ENCODE measurements at regions not wholly inside any gene's neighbourhood (a gene's known extent, or its start where the extent isn't known, plus 50 kb on each side); places are given as distances from the start of the nearest gene placed in this dataset.

GRCh38 chr5:106574820-106575219 is 1095.9 kb downstream of the EFNA5 start:
- no peak overlapping the region for H3K27ac ChIP-seq (ENCODE audit: low read length)
- H3K27me3 ChIP-seq (ENCODE audit: control insufficient read depth, insufficient read depth, low read length) = no peaks in the 10 kb centered on the region
- no peaks in the 10 kb centered on the region for H3K4me1 ChIP-seq (ENCODE audit: control insufficient read depth, insufficient read depth, low read length)
- H3K9me3 ChIP-seq (replicated peaks; ENCODE audit: control insufficient read depth, low read depth, low read length) = no peaks in the 10 kb centered on the region
- no peak for DNase-seq
- H3K4me3 ChIP-seq (ENCODE audit: low read length) = no peak overlapping the region
- H3K36me3 ChIP-seq (ENCODE audit: control insufficient read depth, insufficient read depth, low read length) = no peaks in the 10 kb centered on the region
- WGBS (ENCODE audit: insufficient coverage) = no CpG with 5 or more reads among the region's 8 CpGs

DNA sequence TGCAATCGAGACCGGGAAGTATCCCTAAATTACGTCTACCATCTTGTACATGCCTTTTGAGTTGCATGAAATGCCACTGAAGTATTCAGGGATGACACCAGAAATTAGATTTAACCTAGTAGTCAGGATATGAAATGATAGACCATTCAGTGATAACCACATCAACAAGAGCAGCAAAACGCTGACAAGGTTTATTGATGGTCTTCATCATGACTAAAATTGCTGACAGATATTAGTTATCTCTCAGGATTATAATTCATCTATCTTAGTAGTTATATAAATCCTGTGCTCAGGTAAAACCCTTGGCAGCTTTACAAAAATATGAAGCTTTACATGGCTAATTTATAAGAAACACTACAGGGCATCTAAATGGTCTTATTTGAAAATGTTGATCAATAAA is 1104.7 kb downstream of the EFNA5 start:
- no peaks in the 10 kb centered on the region for H3K9me3 ChIP-seq (replicated peaks; ENCODE audit: control insufficient read depth, low read depth, low read length)
- no CpG with 5 or more reads among the region's 4 CpGs for WGBS (ENCODE audit: insufficient coverage)
- no peak for DNase-seq

DNA sequence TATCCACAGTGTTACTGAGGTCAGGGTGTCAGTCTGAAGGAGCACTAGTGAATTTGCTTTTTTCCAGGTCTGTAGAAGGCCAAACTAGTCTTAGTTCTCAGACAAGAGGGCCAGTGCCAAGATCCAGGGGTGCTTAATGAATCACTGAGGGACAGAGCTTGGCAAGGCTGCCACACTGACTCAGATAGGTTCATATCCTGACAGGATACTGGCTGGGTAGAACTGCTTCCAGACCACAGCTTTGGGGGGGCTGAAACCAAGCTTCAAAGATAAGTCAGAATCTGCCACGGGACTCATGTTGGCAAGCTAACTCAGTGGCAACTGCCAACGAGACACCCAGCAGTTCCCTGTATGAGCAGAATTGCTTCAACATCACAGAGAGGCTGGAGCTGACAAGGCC is 1125.4 kb downstream of the EFNA5 start:
- Histone ChIP-seq H3K36me3 (ENCODE audit: control insufficient read depth, insufficient read depth, low read length) (no peaks in the 10 kb centered on the region), H3K4me3 (ENCODE audit: low read length) (no peak overlapping the region), H3K4me1 (ENCODE audit: control insufficient read depth, insufficient read depth, low read length) (no peaks in the 10 kb centered on the region), H3K27ac (ENCODE audit: low read length) (no peak overlapping the region), H3K9me3 (replicated peaks; ENCODE audit: control insufficient read depth, low read depth, low read length) (peaks cover 15% of the 10 kb centered on the region), H3K27me3 (ENCODE audit: control insufficient read depth, insufficient read depth, low read length) (no peaks in the 10 kb centered on the region)
- WGBS (ENCODE audit: insufficient coverage) = 57% methylated on average over 2 of the region's 2 CpGs
- no peak for DNase-seq

More for the DNA sequence above, 1104.7 kb downstream of the EFNA5 start:
- Histone ChIP-seq H3K4me3 (ENCODE audit: low read length) (no peak overlapping the region), H3K27ac (ENCODE audit: low read length) (no peak overlapping the region), H3K27me3 (ENCODE audit: control insufficient read depth, insufficient read depth, low read length) (no peaks in the 10 kb centered on the region), H3K36me3 (ENCODE audit: control insufficient read depth, insufficient read depth, low read length) (no peaks in the 10 kb centered on the region), H3K4me1 (ENCODE audit: control insufficient read depth, insufficient read depth, low read length) (no peaks in the 10 kb centered on the region)

DNA sequence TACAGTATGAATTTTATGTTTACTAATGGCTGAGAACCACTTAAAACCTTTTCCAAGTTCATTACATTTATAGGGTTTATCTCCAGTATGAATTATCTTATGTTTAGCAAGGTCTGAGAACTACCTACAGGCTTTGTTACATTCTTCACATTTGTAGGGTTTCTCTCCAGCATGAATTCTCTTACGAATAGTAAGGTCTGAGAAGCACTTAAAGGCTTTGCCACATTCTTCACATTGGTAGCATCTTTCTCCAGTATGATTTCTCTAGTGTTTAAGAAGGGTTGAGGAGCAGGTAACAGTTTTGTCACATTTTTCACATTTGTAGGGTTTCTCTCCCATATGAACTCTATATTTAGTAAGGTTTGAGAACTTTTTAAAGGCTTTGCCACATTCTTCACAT is 1127.4 kb downstream of the EFNA5 start:
- Histone ChIP-seq H3K4me1 (ENCODE audit: control insufficient read depth, insufficient read depth, low read length) (no peaks in the 10 kb centered on the region), H3K27ac (ENCODE audit: low read length) (no peak overlapping the region), H3K9me3 (replicated peaks; ENCODE audit: control insufficient read depth, low read depth, low read length) (peaks cover 15% of the 10 kb centered on the region), H3K27me3 (ENCODE audit: control insufficient read depth, insufficient read depth, low read length) (no peaks in the 10 kb centered on the region), H3K4me3 (ENCODE audit: low read length) (no peak overlapping the region), H3K36me3 (ENCODE audit: control insufficient read depth, insufficient read depth, low read length) (no peaks in the 10 kb centered on the region)
- no peak for DNase-seq
- no CpG with 5 or more reads among the region's 1 CpG for WGBS (ENCODE audit: insufficient coverage)

DNA sequence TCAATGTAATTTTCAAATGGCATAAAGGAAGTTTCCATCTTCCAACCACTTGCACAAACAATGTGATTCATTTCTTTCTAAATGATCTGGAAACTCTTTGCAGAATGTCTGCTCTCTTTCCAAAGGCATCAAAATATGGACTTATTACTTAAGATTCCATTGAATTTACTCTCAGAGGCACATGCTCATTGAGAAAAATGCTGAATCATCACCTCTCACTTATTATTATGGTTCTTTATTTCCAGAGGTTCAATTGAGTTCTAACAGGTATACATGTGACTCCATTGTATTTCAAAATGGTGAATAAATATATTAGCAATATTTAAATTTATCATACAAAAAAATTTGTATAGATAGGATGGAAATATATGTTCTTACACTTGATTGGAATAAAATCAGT is 1140.6 kb downstream of the EFNA5 start:
- H3K9me3 ChIP-seq (replicated peaks; ENCODE audit: control insufficient read depth, low read depth, low read length) = no peaks in the 10 kb centered on the region
- H3K4me1 ChIP-seq (ENCODE audit: control insufficient read depth, insufficient read depth, low read length) = no peaks in the 10 kb centered on the region
- H3K27me3 ChIP-seq (ENCODE audit: control insufficient read depth, insufficient read depth, low read length) = no peaks in the 10 kb centered on the region
- no peak overlapping the region for H3K4me3 ChIP-seq (ENCODE audit: low read length)
- no peaks in the 10 kb centered on the region for H3K36me3 ChIP-seq (ENCODE audit: control insufficient read depth, insufficient read depth, low read length)
- DNase-seq = peak; percentile 2
- H3K27ac ChIP-seq (ENCODE audit: low read length) = no peak overlapping the region

GRCh38 chr5:106525438-106525837 is 1145.3 kb downstream of the EFNA5 start:
- no peaks in the 10 kb centered on the region for H3K27me3 ChIP-seq (ENCODE audit: control insufficient read depth, insufficient read depth, low read length)

DNA sequence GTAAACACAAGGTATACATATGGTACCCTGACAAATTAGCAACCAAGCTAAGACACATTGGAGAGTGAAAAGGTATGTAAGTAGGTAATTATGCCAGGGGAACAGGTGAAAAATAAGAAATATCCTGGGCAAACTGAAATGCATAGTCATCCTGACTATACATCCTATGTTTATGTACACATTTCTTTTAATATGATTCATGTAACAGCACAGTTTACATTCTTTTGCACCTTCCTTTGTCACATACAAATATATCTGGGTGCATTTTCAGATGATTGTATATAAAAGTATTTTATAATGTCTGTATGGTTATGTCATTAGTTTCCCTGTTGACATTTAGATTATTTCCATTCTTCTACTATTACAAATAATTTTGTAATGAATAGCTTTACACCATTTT is 1146.9 kb downstream of the EFNA5 start:
- no peak for DNase-seq
- H3K9me3 ChIP-seq (replicated peaks; ENCODE audit: control insufficient read depth, low read depth, low read length) = no peaks in the 10 kb centered on the region
- no peaks in the 10 kb centered on the region for H3K27me3 ChIP-seq (ENCODE audit: control insufficient read depth, insufficient read depth, low read length)
- H3K4me3 ChIP-seq (ENCODE audit: low read length) = no peak overlapping the region
- no peaks in the 10 kb centered on the region for H3K36me3 ChIP-seq (ENCODE audit: control insufficient read depth, insufficient read depth, low read length)
- H3K4me1 ChIP-seq (ENCODE audit: control insufficient read depth, insufficient read depth, low read length) = no peaks in the 10 kb centered on the region
- H3K27ac ChIP-seq (ENCODE audit: low read length) = no peak overlapping the region

More at GRCh38 chr5:106525438-106525837, 1145.3 kb downstream of the EFNA5 start:
- Histone ChIP-seq H3K36me3 (ENCODE audit: control insufficient read depth, insufficient read depth, low read length) (no peaks in the 10 kb centered on the region), H3K9me3 (replicated peaks; ENCODE audit: control insufficient read depth, low read depth, low read length) (no peaks in the 10 kb centered on the region), H3K4me3 (ENCODE audit: low read length) (no peak overlapping the region), H3K27ac (ENCODE audit: low read length) (no peak overlapping the region), H3K4me1 (ENCODE audit: control insufficient read depth, insufficient read depth, low read length) (no peaks in the 10 kb centered on the region)
- DNase-seq = no peak
- WGBS (ENCODE audit: insufficient coverage) = no CpG with 5 or more reads among the region's 3 CpGs

- Histone ChIP-seq H3K27me3 (ENCODE audit: control insufficient read depth, insufficient read depth, low read length) (no peaks in the 10 kb centered on the region), H3K9me3 (replicated peaks; ENCODE audit: control insufficient read depth, low read depth, low read length) (no peaks in the 10 kb centered on the region), H3K36me3 (ENCODE audit: control insufficient read depth, insufficient read depth, low read length) (no peaks in the 10 kb centered on the region), H3K4me1 (ENCODE audit: control insufficient read depth, insufficient read depth, low read length) (no peaks in the 10 kb centered on the region), H3K4me3 (ENCODE audit: low read length) (no peak overlapping the region), H3K27ac (ENCODE audit: low read length) (no peak overlapping the region)
- peak; percentile 59 for DNase-seq
- no CpG with 5 or more reads among the region's 6 CpGs for WGBS (ENCODE audit: insufficient coverage)
Measured at GRCh38 chr5:106522296-106522695, 1148.4 kb downstream of the EFNA5 start.

GRCh38 chr5:106521701-106522100 is 1149.0 kb downstream of the EFNA5 start:
- WGBS (ENCODE audit: insufficient coverage) = no CpG with 5 or more reads among the region's 2 CpGs
- H3K27me3 ChIP-seq (ENCODE audit: control insufficient read depth, insufficient read depth, low read length) = no peaks in the 10 kb centered on the region
- peak; percentile 12 for DNase-seq
- no peak overlapping the region for H3K4me3 ChIP-seq (ENCODE audit: low read length)
- H3K27ac ChIP-seq (ENCODE audit: low read length) = no peak overlapping the region
- no peaks in the 10 kb centered on the region for H3K36me3 ChIP-seq (ENCODE audit: control insufficient read depth, insufficient read depth, low read length)
- H3K4me1 ChIP-seq (ENCODE audit: control insufficient read depth, insufficient read depth, low read length) = no peaks in the 10 kb centered on the region
- H3K9me3 ChIP-seq (replicated peaks; ENCODE audit: control insufficient read depth, low read depth, low read length) = no peaks in the 10 kb centered on the region

DNA sequence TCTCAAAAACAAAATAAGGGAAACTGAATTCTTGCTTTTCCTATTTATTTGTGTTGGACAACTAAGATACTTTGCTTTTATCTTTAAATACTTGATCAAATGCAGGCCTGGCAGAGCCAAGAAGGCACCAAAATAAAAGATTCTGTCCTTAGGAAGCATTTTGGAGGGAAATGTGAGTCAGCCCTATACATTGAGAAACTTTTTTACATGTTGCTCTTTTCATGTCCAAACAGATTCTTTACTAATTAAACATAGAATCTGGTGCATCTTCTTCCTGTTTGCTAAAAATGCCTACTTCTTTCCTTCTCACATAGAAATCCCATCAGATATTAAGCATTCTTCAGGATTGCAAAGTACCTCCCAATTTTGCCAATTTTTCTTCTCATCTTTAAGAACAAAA is 1160.4 kb downstream of the EFNA5 start:
- Histone ChIP-seq H3K4me3 (ENCODE audit: low read length) (no peak overlapping the region), H3K36me3 (ENCODE audit: control insufficient read depth, insufficient read depth, low read length) (no peaks in the 10 kb centered on the region), H3K27ac (ENCODE audit: low read length) (no peak overlapping the region), H3K27me3 (ENCODE audit: control insufficient read depth, insufficient read depth, low read length) (no peaks in the 10 kb centered on the region), H3K4me1 (ENCODE audit: control insufficient read depth, insufficient read depth, low read length) (no peaks in the 10 kb centered on the region), H3K9me3 (replicated peaks; ENCODE audit: control insufficient read depth, low read depth, low read length) (no peaks in the 10 kb centered on the region)
- DNase-seq = no peak

DNA sequence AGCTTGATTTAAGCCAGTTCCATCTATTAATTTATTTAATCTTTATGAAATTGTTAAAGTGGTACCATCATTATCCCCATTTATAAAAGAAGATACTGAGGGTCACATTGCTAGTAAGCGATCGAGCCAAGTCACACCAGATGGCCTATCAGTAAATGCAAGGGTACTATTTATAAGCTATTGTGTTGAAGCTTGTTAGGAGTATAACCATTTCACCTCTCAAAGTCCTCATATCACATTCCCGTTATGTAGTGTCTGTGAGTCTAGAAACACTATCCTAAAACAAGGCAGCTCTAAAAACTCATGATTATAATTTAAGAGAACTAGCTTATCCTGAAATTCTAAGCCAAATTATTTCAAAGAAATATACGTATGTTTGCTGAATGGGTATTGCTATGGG is 1161.8 kb downstream of the EFNA5 start:
- no CpG with 5 or more reads among the region's 4 CpGs for WGBS (ENCODE audit: insufficient coverage)
- Histone ChIP-seq H3K9me3 (replicated peaks; ENCODE audit: control insufficient read depth, low read depth, low read length) (no peaks in the 10 kb centered on the region), H3K4me1 (ENCODE audit: control insufficient read depth, insufficient read depth, low read length) (no peaks in the 10 kb centered on the region), H3K36me3 (ENCODE audit: control insufficient read depth, insufficient read depth, low read length) (no peaks in the 10 kb centered on the region), H3K27ac (ENCODE audit: low read length) (no peak overlapping the region), H3K4me3 (ENCODE audit: low read length) (no peak overlapping the region), H3K27me3 (ENCODE audit: control insufficient read depth, insufficient read depth, low read length) (no peaks in the 10 kb centered on the region)
- no peak for DNase-seq

Measured in muscle of leg (tissue), 3 donors.